CD4-positive, alpha-beta T cell treated with Interleukin-12 subunit alpha and Interleukin-12 subunit beta, for 1 hour (primary cell): ENCODE measurements at regions not wholly inside any gene's neighbourhood (a gene's known extent, or its start where the extent isn't known, plus 50 kb on each side); places are given as distances from the start of the nearest gene placed in this dataset.

Source experiments
- DNase-seq: peaks from one replicate; pipeline ENCODE4 v3.0.0-alpha.2; 2020

DNA sequence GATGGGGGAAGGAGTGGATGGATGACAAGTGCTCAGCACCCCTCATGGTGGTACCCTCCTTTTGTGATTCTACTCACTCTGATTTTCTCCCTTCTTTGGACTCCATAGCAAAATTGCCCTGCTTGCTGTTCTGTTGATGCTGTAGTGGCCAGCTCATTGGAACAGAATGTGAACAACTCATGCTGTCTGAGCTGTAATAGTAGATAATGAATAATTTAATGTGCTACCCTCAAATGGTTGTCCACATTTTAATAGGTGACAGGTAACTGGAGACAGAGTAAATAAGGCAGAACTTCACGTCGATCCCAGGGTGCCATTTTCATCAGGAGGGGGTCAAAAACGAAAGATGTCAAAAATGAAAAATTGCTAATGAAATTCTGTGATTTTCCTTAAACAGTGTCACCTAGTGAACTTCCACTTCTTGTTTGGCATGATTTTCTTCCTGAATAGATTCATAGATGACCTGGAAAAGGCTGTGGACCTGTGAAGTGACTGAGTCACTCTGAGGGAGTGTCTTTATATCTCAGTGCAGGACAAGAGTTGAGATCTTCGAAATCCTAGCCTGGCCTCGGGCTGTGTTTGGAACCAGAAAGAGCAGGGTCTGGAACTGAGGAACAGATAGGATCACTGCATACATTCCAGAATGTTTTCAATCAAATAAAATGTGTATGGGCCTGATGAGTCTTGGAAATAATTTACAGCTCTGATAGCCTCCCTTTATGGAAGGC lies 270.2 kb downstream of the PSAT1 start:
- no peak for DNase-seq

DNA sequence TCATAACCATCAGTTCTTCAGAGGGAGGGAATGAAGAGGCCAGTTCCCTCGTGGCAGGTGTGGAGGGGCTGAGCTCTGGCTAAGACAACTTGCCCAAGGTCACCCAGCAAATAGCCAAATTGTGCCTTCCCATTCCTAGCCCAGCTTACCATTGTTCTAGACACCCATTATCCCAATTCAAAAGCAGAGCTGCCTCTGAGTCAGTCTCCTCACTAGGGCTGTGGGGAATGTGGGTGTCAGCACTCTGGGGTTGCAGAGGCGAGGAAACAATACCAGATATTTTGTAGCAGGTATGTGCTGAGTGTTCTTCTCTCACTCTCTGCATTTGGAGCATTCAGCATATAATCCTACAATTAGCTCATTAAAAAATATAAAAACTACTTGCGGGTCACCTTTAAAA lies 270.8 kb downstream of the PSAT1 start:
- DNase-seq: no peak

DNA sequence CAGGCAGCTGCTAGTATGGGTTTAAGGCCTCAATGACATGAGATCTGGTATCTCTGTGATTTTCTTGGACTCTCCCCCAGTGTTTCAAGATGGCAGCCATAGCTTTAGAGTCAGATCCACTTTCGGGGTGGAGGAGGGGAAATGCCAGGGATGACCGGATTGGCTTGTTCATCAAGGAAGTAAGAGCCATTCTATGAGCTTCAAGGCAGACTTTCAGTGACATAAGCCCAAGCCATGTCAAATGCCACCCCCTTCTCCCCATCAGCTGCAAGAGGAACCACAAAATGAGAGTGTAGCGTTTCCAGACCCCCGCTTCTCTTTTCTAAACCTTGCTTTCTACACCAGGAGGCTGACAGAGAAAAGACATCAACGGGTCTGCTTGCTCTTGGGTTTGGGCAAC lies 271.8 kb downstream of the PSAT1 start:
- DNase-seq: no peak

DNA sequence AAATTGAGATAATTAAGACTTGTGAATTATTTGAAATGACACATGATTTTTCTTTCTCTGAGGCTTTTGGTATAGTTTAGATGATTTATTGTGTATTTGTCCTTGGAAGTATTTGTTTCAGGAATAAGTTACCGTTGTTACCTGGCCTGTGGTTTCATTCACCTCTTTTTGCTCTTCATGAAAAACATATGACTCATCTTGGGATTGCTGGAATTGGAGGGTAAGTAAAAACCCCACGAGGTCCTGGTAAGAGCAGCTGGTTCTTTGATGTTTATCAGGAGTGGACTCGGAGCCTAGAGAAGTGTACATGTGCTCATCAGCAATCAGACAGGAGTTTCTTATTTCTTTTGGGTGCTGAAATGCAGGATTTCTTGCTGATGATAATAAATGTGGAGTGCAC lies 275.3 kb downstream of the PSAT1 start:
- DNase-seq: no peak

DNA sequence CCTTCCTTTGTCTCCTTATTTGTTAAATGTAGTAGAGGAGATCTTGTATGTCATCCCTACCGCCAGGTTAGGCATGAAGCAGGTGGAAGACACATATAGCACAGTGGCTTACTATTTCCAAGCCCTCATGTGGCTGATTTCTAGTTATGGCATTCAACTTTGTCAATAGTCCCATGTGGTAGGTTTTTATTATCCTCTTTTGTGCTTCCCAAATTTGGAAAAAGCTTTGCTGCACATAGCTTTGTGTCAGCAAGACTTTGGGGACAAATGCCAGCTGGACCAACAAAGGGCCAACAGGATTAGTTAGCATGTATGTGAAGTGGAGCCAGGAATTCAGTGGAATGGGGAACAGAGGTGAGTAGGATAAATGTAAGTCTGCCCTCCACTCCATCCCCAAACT lies 276.3 kb downstream of the PSAT1 start:
- DNase-seq: no peak

DNA sequence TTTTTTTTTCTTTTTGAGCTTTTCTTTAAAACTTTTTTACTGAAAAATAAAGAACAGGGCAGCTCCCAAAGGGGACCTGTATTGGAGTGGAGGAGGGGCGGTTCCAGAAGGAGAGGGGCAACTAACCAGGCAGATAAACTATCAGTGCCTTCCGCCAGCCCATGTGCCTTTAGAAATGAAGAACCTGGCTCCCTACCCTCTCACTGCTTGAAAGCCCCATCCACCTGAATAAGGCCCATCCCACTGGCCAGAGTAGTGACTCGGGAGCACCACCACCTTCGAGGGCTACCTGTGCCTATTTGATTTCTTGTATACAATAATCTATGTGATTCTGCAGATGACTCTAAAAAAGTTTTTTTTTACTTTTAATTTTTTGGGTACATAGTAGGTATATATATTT lies 276.7 kb downstream of the PSAT1 start:
- DNase-seq: no peak

DNA sequence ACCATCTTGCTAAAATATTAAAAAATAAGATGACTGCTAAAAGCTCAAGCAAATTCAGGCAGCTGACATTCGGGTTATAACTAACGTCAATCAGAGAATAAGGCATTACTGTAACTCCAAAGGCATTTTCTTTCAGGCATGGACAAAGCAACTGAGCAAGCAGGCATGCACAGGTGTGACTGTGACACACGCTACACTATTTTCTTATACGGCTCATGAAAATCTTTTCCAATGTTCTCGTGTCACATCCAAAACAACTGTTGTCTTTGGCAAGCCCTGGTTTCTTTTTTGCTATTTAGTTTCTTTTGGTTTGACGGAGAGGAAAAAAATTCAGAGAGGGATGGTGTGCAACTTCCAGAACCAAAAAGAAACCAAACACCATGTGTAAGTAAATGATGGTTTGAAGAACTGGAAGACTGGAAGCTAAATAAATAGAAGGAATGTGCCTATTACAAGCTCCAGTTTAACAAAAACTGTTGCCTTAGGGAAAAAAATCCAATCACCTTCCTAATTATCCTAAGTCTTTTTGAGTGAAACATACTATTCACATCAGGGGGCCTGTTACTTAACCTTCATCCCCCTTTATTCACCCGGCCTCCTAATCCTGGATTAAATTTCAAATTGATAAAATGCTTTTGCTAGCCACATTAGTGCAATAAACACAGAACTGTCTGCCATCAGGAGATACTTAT lies 277.6 kb downstream of the PSAT1 start:
- no peak for DNase-seq

DNA sequence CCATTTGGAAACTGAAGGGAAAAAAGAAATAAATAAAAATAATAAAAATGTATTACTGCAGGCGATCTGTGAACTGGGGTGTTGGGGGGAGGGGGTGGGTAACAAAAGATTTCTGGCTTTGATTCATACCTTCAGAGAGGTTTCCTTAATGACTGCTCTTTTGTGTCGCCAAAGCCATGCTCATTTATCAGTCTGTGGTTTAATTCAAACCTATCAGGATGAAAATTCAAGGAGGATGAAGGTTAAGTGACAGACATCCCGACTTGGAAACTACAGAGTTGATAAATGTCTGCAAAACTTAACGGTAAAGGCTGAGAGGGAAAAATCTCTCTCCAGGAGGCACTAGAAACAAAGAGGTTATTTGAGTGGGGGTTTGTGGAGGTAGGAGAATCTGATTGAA lies 278.2 kb downstream of the PSAT1 start:
- DNase-seq: no peak

DNA sequence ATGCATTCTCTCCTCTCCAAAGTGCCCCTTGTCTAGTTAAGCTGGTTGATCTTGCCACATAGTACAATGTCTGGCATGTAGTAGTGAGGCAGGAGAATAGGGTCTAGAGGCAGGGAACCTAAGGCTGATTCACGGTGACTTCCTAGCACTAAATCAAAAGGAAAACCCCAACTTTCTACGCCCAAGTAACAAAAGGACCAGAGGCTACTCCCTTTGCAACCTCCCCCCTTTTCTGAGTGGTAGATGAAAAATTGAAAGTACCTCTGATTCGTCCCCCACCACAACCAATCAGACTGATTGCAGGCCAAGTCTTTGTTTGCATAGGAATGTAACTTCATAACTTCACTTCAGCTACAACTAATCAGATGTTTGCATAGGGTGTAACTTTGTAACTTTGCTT lies 278.8 kb downstream of the PSAT1 start:
- no peak for DNase-seq

DNA sequence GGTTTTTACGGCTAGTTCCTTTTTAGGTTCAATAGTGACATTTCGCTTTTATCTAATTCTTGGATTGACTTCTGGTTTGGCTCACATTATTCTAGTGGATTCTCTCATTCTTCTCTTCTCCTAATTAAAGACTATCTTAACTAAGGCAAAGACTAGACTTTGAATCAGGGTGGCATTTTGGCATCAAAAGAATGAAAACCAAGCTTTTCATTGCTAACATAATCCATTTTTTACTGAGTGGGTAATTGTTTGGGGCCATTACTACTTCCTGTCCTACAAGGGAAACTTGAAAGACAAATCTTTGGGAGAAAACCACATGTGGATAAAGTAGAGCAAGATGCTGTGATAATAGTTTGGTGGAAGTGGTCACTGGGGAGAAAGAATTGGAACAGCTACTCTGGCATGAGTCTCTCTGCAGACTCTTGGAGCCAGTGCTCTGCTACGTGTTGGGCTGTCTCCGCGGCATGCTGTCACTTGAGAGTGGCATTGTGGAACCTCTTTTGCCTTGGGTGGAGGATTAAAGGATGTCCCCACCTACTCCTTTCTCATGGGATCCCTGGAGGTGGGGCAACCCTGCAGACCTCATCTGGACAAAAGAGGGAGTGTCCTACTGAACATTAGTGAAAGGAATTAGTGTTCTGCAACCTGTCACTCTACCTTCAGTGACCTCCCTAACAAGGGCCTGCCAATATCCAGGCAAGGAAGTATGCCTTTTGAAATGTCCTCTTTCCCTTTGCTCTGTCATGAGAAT lies 280.4 kb downstream of the PSAT1 start:
- DNase-seq: no peak

DNA sequence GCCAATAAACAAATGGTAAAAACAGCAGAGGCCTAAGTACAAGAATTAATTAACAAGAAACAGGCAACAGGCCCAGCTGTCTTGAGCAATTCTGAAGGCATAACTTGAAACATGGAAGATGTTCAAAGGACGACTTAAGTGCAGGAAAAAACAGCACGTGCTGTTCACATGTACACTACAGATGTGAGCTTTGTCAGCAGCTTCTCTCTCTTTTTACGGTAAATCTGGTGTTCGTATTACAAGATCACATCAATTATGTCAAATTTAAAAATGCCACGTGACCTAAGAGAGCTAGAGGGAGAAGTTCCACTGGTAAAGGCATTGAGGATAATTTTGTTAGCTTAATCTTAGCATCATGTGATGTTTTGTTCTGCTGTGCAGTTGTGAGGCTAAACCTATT lies 281.1 kb downstream of the PSAT1 start:
- no peak for DNase-seq

DNA sequence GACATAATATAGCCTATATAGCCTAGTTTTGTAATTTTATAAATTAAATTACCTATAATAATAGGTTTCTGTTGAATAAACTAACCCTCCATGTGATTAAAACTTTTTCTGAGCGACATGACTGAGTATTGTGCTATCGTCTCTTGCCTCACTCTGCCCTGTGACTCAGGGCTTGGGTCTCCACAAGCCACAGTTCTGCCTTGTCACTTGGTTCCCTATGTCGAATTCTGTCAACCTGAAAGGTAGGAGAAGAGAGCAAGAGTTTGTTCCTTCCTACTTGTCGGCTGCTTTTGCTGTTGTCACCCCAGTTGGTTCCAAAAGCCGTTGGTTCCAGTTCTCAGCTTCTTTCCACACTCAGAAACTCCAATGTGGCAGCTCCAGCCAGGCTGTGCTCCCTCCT lies 285.9 kb downstream of the PSAT1 start:
- no peak for DNase-seq

DNA sequence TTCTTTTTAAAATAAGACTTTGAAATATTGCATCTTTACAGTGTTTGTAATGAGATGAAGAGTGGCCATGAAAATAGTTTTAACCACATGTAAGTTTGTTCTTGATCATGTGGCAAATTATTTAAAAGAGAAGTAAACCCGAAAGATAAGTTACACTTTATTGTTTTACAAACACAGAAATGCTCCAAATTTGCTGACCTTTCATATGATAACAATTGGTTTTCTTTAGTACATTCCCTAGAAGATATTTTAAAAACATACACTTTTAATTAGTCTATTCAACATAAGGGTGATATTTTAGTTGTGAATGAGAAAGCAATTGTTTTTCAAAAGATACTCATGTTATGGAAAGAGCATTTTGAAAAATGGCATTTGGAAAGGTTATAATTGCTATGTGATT lies 287.7 kb downstream of the PSAT1 start:
- no peak for DNase-seq

DNA sequence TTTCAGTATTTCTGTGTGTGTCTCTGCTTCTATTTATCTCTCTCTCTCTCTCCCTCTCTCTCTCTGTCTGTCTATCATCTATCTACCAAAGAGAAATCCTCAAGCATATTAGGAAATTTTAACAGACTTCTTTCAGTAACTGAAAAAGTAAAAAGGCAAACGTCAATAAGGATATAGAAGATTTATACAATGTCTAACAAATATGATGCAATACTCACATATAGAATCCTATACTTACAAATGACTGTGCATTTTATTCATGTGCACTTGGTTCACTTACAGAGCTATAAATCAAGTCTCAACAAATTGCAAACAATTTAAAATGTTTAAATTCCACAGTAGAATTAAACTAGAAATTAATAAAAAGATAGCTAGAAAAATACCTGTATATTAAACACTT lies 289.0 kb downstream of the PSAT1 start:
- no peak for DNase-seq

DNA sequence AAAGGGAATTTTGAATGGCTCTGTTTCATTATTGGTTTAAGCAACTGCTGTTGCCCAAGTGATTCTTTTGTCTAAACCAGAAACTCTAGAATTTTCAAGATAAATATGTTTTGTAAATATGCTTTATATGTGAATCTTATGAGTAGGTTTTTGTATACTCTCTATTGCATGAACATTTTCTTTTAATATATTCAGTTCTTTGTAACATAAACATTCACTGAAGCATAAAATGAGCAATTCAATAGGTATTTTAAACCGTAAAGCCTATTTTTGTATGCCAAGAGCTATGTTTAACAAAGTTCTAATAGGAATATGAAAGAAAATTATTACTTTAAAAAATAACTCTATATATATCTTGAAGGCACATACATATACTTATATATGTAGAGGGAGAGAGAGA lies 293.1 kb downstream of the PSAT1 start:
- no peak for DNase-seq

DNA sequence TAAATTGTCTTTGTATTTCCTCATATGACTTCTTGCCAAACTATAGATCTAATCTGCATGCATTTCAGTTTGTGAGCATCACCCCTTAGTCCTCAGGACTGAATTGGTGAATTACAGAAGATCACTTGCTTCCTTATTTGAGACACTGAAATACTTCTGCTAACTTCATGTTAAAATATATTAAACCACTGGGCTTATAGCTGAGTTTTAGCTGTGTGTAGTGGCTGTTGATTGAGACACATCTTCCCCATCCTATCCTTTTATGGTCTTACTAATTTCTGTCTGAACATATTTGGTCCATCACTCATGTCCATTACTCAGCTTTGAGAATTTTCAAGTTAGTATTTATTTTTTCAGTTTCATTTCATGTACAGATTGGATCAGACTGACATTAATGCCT lies 295.9 kb downstream of the PSAT1 start:
- no peak for DNase-seq

DNA sequence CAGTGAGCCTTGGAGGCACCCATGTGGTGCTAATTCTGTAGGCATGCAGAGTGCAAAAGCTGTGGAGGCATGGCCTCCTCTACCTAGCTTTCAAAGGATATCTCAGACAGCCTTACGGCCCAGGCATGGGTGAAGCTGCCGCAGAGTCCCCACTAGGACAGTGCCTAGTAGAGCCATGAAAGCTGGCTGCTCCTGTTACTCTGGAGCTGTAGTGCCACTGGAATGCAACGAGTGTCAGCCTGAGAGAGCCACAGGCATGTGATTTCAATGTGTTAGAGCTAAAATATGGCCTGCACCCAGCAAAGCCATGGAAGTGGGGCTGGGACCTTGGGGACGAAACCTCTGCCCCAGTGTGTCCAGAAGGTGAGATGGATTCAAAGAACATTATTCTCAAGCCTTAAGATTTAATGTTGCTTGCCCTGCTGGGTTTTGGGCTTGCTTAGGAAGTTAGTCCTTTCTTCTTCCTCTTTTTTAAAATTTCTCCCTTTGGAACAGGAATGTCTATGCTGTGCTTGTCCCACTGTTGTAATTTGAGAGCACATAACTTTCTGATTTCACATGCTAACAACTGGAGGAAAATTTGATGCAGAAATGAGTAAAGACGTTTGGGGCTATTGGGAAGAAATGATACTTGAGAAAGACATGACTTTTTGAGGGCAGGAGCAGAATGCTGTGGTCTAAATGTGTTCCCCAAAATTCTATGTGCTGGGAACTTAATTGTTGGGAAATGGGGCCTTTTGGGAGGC lies 298.4 kb downstream of the PSAT1 start:
- no peak for DNase-seq

DNA sequence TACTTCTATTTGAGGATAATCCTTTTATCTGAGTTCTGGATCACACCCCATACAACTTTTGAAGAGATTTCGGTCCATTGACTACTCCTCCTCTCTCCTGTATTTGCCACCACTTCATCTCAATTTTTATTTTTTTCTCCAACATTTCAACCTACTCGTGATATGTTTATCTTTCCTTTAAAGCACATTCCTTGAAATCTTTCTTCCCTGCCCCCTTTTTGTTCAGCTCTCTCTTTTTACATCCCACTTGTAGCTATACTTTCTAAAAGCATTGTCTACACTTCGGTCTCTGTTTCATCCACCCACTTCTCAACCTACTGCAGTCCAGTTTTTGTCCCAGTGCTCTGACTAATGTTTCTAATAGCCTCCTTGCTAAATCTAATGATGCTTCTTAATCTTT lies 299.4 kb downstream of the PSAT1 start:
- DNase-seq: no peak

DNA sequence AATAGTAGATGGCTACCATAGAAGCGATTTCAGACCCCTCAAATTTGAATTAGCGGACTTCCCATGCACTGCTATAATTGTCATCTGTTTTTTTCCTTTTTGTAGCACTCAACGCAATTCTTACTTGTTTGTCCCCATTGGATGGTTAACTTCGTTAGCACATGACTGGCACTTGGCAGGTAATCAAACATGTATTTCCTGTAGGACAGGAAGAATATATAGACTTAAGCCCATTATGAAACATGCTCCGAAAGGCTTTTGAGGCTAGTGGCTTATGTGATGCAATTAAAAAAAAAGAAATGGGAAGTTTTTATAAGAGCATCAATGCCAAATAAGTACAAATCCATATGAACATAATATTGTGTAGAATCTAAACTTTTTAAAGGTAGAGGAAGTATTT lies 301.2 kb downstream of the PSAT1 start:
- DNase-seq: no peak

DNA sequence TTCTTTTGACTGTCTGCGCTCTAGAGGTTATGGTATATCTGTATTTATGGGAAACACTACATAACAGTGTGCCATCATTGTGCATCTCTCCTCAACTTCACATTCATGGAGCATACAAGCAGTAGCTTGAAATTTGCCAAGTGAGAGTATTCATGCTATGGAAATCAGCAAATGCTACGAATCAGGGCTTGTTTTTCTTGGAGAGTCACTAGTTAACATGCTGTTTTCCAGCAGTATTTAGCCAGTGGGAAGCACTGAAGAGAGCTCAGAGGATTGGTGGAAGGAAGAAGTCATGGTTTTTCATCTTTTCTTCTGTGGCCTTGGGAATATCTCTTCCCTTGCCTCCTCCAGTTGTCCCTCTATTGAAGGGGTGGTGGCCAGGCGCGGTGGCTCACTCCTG lies 303.0 kb downstream of the PSAT1 start:
- no peak for DNase-seq

DNA sequence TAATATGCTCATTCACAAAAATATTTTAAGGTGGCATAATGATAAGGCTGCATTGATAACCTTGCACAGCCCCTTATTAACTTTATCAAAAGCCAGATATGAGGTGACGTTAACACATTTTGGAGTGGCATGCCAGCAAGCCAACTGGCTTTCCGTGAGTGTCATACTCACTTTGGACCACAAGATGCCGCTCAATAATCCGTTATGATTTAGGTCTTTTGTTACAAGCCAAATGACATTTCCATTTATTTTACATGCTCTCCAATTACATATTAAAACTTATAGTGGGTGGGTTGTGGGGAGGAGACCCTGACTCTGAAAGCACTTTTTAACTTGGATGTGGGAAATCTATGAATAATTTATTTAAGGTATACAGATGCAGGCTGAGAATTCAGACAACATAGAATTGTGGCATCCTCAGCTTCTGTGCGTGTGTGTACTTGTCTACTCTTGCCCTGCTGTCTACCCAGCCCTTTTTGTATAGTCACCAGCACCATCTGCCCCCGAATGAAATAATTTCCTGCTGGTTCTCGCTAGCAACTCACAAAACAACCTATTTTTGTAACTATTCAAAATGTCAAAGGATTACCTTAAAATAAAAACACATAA lies 305.1 kb downstream of the PSAT1 start:
- no peak for DNase-seq

DNA sequence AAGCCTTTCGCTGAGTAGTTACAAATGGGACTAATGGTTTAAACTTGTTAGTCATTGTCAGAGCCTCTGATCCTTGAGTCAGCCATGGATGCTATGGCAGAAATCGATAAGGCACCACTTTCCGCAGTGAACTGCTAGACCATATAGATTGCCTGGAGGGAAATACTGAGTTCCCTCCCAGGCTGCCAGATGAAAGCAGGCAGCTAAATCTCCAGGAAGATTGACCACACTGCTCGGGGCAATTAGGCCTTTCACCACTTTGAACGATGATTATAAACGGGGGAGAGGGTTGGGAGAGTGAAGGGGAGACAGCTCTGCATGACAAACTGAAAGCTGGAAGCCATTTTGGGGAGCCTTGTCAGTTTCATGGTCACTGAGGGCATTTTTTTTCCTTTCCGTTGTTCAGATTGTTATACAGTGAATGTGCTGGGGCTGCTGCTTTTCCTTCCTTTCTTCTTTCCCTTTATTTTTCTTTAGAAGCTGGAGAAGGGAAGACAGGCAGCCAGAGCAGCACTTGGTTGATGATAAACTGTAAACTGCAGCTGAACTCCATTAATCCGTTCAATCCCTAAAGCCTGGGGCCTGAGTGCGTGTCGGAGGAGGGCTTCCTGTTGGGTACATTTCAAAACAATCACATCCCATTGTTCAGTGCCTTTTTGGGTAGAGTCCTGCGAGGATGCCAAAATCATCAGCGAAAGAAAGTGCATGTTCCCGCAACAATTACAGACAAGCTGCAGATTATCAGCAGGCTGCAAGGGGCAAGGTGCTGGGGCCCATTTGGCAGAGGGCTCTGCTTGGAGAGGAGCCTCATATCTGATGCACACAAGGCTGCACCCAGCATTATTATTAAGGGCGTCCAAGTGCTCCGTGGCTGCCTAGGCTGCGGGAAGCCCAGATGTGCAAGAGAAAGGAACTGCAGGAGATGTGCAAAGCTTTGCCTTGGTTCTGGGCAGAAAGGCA lies 308.4 kb downstream of the PSAT1 start:
- DNase-seq: no peak
